ENCODE measurements at regions not wholly inside any gene's neighbourhood (a gene's known extent, or its start where the extent isn't known, plus 50 kb on each side); places are given as distances from the start of the nearest gene placed in this dataset.

- TF ChIP-seq CHD7 (IDR thresholded peaks at IDR 0.05; ENCODE audit: insufficient replicate concordance, low read length) = no peak
- TF ChIP-seq ATF3 (IDR thresholded peaks at IDR 0.05; ENCODE audit: insufficient read depth, low read depth, low read length) = no peak
- no peak for TF ChIP-seq GABPA (IDR thresholded peaks at IDR 0.05; ENCODE audit: borderline replicate concordance, insufficient read depth, low read length)
- no peak for TF ChIP-seq SAP30 (IDR thresholded peaks at IDR 0.05; ENCODE audit: insufficient read depth, insufficient replicate concordance, low read length)
- TF ChIP-seq HDAC2 (IDR thresholded peaks at IDR 0.05; ENCODE audit: borderline replicate concordance in 1 of 2, low read depth in 2 of 2, low read length in 2 of 2) = no peak
- no peak for TF ChIP-seq EGR1 (IDR thresholded peaks at IDR 0.05; ENCODE audit: borderline replicate concordance, low read depth, low read length)
- TF ChIP-seq MAX (IDR thresholded peaks at IDR 0.05) = no peak
- TF ChIP-seq CREB1 (IDR thresholded peaks at IDR 0.05) = no peak
- no peak for TF ChIP-seq KDM1A (IDR thresholded peaks at IDR 0.05; ENCODE audit: borderline replicate concordance, low read length)
- no peak for TF ChIP-seq USF2 (IDR thresholded peaks at IDR 0.05; ENCODE audit: low read length)
Measured at GRCh38 chr7:22632674-22633073, 94.3 kb upstream of the IL6 start (continued).
